SK-N-SH (cell line): ENCODE measurements at regions not wholly inside any gene's neighbourhood (a gene's known extent, or its start where the extent isn't known, plus 50 kb on each side); places are given as distances from the start of the nearest gene placed in this dataset.

Experiments
- CTCF ChIA-PET: fragments of 300-600, 350-600 bp; formaldehyde crosslinking; extraction: SDS; loops from one replicate; lab custom pipeline; 2021; lab: Yijun Ruan, JAX
- POLR2A ChIA-PET: fragments of 350-600 bp; sonication (Branson Sonifier 250); formaldehyde crosslinking; extraction: SDS; loops from one replicate; lab custom pipeline; 2020; ENCODE audit warnings: antibody characterized with exemption, inconsistent platforms; lab: Yijun Ruan, JAX
- DNase-seq: peaks from one replicate; pipeline ENCODE4 v3.0.0; 2012
- H2AFZ ChIP-seq: fragments of 200-600 bp; sonication (generic); 2 replicates; pipeline ENCODE4 v1.8.1; 2016; ENCODE audit warnings: antibody characterized with exemption, mild to moderate bottlenecking, low read depth
- H3F3A ChIP-seq: fragments of 200-600 bp; sonication (generic); replicated peaks from 2 replicates; pipeline ENCODE3; 2016; ENCODE audit warnings: antibody characterized with exemption, mild to moderate bottlenecking; ENCODE audit not compliant: insufficient read depth
- H3K27ac ChIP-seq, 2 experiments: fragments of 200-500 bp in 1 of 2; fragments of 200-600 bp in 1 of 2; sonication (Bioruptor generic) in 1 of 2; sonication (generic), shearing (Covaris generic) in 1 of 2; 2 replicates each; pipeline versions ENCODE4 v1.5.1 to v1.6.1; 2014 to 2016; ENCODE audit warnings: low read depth in 2 of 2, inconsistent platforms in 1 of 2, low read length in 1 of 2, mild to moderate bottlenecking in 1 of 2, mixed read lengths in 1 of 2
- H3K27me3 ChIP-seq: fragments of 200-600 bp; sonication (generic), shearing (Covaris generic); 2 replicates; pipeline ENCODE4 v1.6.1; 2016; ENCODE audit warnings: mixed run types; ENCODE audit not compliant: insufficient read depth
- H3K36me3 ChIP-seq, 2 experiments: fragments of 200-500 bp in 1 of 2; fragments of 200-600 bp in 1 of 2; sonication (Bioruptor generic) in 1 of 2; sonication (generic) in 1 of 2; replicated peaks in 1 of 2; 2 replicates each; pipeline versions ENCODE3 to v1.5.1; 2014 to 2016; ENCODE audit warnings: low read length in 1 of 2, mild to moderate bottlenecking in 1 of 2; ENCODE audit not compliant: insufficient read depth in 2 of 2, control insufficient read depth in 1 of 2
- H3K4me1 ChIP-seq, 2 experiments: fragments of 200-500 bp in 1 of 2; fragments of 200-600 bp in 1 of 2; sonication (Bioruptor generic) in 1 of 2; sonication (generic), shearing (Covaris generic) in 1 of 2; 2 replicates each; pipeline versions ENCODE4 v1.5.1 to v1.6.1; 2014 to 2016; ENCODE audit warnings: low read depth in 1 of 2, low read length in 1 of 2, mixed run types in 1 of 2; ENCODE audit not compliant: insufficient read depth in 2 of 2, control insufficient read depth in 1 of 2
- H3K4me2 ChIP-seq: fragments of 200-600 bp; sonication (generic), shearing (Covaris generic); 2 replicates; pipeline ENCODE4 v1.6.1; 2017; ENCODE audit warnings: mixed run types
- H3K4me3 ChIP-seq, 2 experiments: fragments of 200-500 bp in 1 of 2; fragments of 200-600 bp in 1 of 2; sonication (Bioruptor generic) in 1 of 2; sonication (generic), shearing (Covaris generic) in 1 of 2; 2 replicates each; pipeline versions ENCODE4 v1.5.1 to v1.8.1; 2014 to 2016; ENCODE audit warnings: low read depth in 2 of 2, inconsistent platforms in 1 of 2, low read length in 1 of 2, mild to moderate bottlenecking in 1 of 2, mixed read lengths in 1 of 2, moderate library complexity in 1 of 2
- H3K79me2 ChIP-seq: fragments of 200-600 bp; sonication (generic); 2 replicates; pipeline ENCODE4 v1.8.1; 2017; ENCODE audit warnings: mild to moderate bottlenecking; ENCODE audit not compliant: insufficient read depth
- H3K9ac ChIP-seq: fragments of 200-600 bp; sonication (generic); 2 replicates; pipeline ENCODE4 v1.6.1; 2017; ENCODE audit warnings: mixed run types
- H3K9me2 ChIP-seq: fragments of 200-600 bp; sonication (generic); 2 replicates; pipeline ENCODE4 v1.6.1; 2017; ENCODE audit warnings: mixed run types
- H3K9me3 ChIP-seq: fragments of 200-600 bp; sonication (generic); 2 replicates; pipeline ENCODE4 v1.6.1; 2017; ENCODE audit warnings: mixed run types, mild to moderate bottlenecking, moderate library complexity
- H4K20me1 ChIP-seq: fragments of 200-600 bp; sonication (generic); 2 replicates; pipeline ENCODE4 v1.6.1; 2017; ENCODE audit warnings: mild to moderate bottlenecking, mixed run types; ENCODE audit not compliant: insufficient read depth
- CHD2 ChIP-seq: fragments of 150-350 bp; IDR thresholded peaks from 2 replicates; pipeline ENCODE4 v1.6.1; 2018; ENCODE audit warnings: low read length; ENCODE audit not compliant: partially characterized antibody
- CTCF ChIP-seq: fragments of 200-600 bp; sonication (generic); IDR thresholded peaks from 2 replicates; pipeline ENCODE4 v1.6.1; 2017; ENCODE audit warnings: antibody characterized with exemption, mild to moderate bottlenecking, moderate library complexity
- FOXJ3 ChIP-seq: sonication (generic); formaldehyde crosslinking; IDR thresholded peaks from 2 replicates; pipeline ENCODE4 v1.5.1; 2020; ENCODE audit warnings: mild to moderate bottlenecking, missing genetic modification reagents
- GABPA ChIP-seq: IDR thresholded peaks from 2 replicates; pipeline ENCODE4 v1.4.0; 2012; ENCODE audit warnings: low read depth, mild to moderate bottlenecking
- GATA2 ChIP-seq: sonication (generic); formaldehyde crosslinking; IDR thresholded peaks from 2 replicates; pipeline ENCODE4 v1.5.0; 2020; ENCODE audit warnings: mild to moderate bottlenecking, missing genetic modification reagents
- IRF3 ChIP-seq: fragments of 150-350 bp; IDR thresholded peaks from 2 replicates; pipeline ENCODE4 v1.6.1; 2016; ENCODE audit warnings: mild to moderate bottlenecking, low read depth, low read length
- JUND ChIP-seq: IDR thresholded peaks from 2 replicates; pipeline ENCODE4 v1.4.0; 2012
- PBX3 ChIP-seq: IDR thresholded peaks from 2 replicates; pipeline ENCODE4; 2012
- POLR2AphosphoS5 ChIP-seq: IDR thresholded peaks from 2 replicates; pipeline ENCODE4 v1.6.1; 2012; ENCODE audit warnings: low read depth, low read length
- REST ChIP-seq: IDR thresholded peaks from 2 replicates; pipeline ENCODE4 v1.6.1; 2012; ENCODE audit warnings: mild to moderate bottlenecking, low read depth, low read length, moderate library complexity
- RFX5 ChIP-seq: IDR thresholded peaks from 2 replicates; pipeline ENCODE4 v1.6.1; 2012; ENCODE audit warnings: mild to moderate bottlenecking, improper control_type of control experiment, low read length
- SIN3A ChIP-seq: IDR thresholded peaks from 2 replicates; pipeline ENCODE4 v1.6.1; 2012; ENCODE audit warnings: low read depth, mild to moderate bottlenecking, low read length, moderate library complexity, borderline replicate concordance
- SMC3 ChIP-seq: IDR thresholded peaks from 2 replicates; pipeline ENCODE4 v1.6.1; 2012; ENCODE audit warnings: low read depth, low read length, improper control_type of control experiment
- TAF1 ChIP-seq: IDR thresholded peaks from 2 replicates; pipeline ENCODE4 v1.6.1; 2012; ENCODE audit warnings: low read depth, mild to moderate bottlenecking, low read length, moderate library complexity, borderline replicate concordance
- TEAD4 ChIP-seq: IDR thresholded peaks from 2 replicates; pipeline ENCODE4 v1.4.0; 2012; ENCODE audit warnings: mild to moderate bottlenecking, borderline replicate concordance; ENCODE audit not compliant: insufficient read depth
- USF2 ChIP-seq: fragments of 150-350 bp; IDR thresholded peaks from 2 replicates; pipeline ENCODE4 v1.6.1; 2017; ENCODE audit warnings: antibody characterized with exemption, low read length, low read depth, borderline replicate concordance
- YY1 ChIP-seq: IDR thresholded peaks from 2 replicates; pipeline ENCODE4 v1.4.0; 2012; ENCODE audit warnings: low read depth, mild to moderate bottlenecking
- WGBS: methylation state at CpG from one replicate; pipeline ENCODE4 v1.1.6; 2017; ENCODE audit warnings: low lambda C conversion rate; 5-methylcytosine and 5-hydroxymethylcytosine counted together

- TF ChIP-seq YY1, result no peak
- no peak for TF ChIP-seq RFX5
- TF ChIP-seq SIN3A, result no peak
Observed at GRCh38 chr18:56316727-56317126, 321.7 kb downstream of the TXNL1 start (continued).

- Histone ChIP-seq H3K27me3 (no peaks in the 10 kb centered on the region), H3K4me1 (peaks cover 3 to 4% of the 10 kb centered on the region in 2 experiments; a peak in 2 of 4 replicates), H3K36me3 (no peaks in the 10 kb centered on the region), H3F3A (no peaks in the 10 kb centered on the region), H3K4me2 (no peak overlapping the region), H3K9me2 (no peaks in the 10 kb centered on the region), H3K79me2 (no peaks in the 10 kb centered on the region), H3K4me3 (no peak overlapping the region), H3K9me3 (no peaks in the 10 kb centered on the region), H4K20me1 (no peaks in the 10 kb centered on the region), H3K9ac (no peak overlapping the region), H2AFZ (no peak overlapping the region), H3K27ac (no peak overlapping the region)
- 44% methylated on average over 1 of the region's 1 CpG for WGBS
- DNase-seq, result no peak
- no peak for TF ChIP-seq RFX5
- TF ChIP-seq TAF1, result no peak
- TF ChIP-seq SMC3, result no peak
- no peak for TF ChIP-seq GABPA
- TF ChIP-seq GATA2 (CRISPR knock-in tag), result no peak
- no peak for TF ChIP-seq USF2
- TF ChIP-seq CTCF, result no peak
- no peak for TF ChIP-seq JUND
- TF ChIP-seq TEAD4, result no peak
- no peak for TF ChIP-seq POLR2AphosphoS5
- TF ChIP-seq PBX3, result no peak
- no peak for TF ChIP-seq REST
- TF ChIP-seq IRF3, result no peak
- TF ChIP-seq CHD2, result no peak
- no peak for TF ChIP-seq FOXJ3 (CRISPR knock-in tag)
- POLR2A ChIA-PET, result no interaction called here
- CTCF ChIA-PET, result no interaction called here
Observed at GRCh38 chr18:56315363-56315762, 323.0 kb downstream of the TXNL1 start.
